ENCODE measurements at regions not wholly inside any gene's neighbourhood (a gene's known extent, or its start where the extent isn't known, plus 50 kb on each side); places are given as distances from the start of the nearest gene placed in this dataset.

DNA sequence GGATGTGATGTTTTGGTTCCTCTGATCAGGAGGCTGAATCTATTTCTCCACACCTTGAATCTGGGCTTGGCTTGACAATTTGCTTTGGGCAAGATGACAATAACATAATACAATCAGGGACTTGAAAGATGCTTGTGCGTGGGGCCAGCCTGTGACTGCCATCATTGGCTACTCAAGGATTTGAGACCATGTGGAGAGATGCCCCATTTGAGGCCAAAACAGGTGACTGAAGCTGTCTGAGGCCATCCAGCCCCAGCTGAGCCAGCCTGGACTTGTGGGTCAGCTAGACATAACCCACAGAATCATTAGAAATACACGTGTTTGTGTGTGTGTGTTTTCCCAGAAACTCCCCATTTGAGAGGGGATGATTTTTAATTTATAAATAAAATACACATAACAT lies 421.5 kb downstream of the PTPRU start:
- FAIRE-seq: no peak

DNA sequence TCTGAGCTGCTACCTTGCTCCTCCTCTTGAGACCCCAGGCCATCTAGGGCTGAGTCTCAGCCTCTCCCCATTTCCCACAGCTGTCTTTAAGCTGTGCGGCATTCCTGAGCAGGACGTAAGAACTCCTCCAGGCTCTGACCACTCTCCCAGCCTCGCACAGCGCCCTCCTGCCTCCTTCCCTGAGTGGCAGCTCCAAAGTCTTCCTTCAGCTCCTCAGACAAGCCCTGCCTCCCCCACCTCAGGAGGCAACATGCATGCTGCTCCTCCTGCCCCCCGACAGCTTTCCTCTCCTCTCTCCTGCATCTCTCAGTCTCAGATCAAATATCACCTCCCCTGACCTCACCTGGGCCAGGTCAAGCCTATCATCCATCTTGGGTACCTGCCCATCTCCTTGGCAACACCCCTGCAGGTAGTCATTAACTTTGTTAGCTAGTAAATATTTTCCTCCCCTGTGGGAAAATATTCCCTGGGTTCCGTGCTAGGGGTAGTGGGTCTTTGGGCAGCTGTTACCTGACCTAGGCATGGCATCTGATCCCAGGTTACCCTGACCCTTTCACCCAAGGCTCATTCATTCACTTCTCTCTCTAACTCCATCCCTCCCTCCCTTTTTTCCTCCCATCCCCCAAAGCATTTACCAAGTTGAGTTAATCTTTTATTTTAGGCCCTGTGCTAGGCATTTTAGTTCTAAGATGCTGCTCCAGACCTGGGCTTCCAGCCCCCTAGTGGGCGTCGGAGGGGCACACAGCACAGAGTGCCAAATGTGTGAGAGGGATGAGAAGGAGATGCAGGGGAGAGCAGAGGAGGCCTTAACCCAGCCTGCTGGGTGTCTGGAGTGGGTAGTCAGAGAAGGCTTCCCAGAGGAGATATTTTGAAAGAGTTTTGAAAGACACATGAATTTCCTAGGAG lies 419.9 kb downstream of the PTPRU start:
- no peak for FAIRE-seq

DNA sequence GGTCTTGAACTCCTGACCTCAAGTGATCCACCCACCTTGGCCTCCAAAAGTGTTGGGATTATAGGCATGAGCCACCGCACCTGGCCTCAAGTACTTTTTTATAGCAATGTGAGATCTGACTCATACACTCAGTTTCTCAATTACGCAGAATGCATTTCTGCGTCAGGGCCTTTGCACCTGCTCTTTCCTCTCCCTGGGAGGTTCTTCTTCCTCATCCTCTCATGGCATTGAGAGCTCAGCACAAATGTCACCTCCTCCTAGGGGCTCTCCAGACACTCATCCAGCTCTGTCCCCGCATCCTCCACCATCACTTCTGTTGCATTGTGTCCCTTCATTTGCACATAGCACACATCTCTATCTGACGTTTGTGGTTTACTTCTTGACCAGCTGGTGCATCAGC lies 418.8 kb downstream of the PTPRU start:
- FAIRE-seq: no peak

DNA sequence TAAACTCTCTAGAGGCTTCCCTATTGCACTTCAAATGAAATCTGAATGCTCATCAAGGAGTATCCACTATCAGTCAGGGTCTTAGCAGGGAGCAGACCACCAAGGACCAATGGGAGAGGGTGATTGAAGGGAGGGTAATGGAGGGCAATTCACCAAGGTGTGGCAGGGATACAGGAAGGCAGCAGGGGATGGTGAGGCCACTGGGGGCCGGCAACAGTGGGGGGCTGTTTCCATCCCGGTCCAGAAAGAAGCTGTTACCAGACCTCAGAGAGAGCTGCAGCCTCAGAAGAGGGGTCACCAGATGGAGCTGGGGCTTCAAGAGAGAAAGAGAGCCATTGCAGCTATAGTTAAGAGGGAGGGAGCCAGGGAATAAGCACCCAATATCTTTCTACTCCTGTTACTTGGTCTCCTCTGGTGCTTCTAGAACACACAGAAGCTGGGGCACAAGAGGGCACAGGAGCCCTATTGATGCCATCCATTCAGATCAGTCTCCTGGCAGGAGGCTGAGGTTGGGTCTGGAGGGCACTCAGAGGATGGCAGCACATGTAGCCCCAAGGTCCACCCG lies 417.6 kb downstream of the PTPRU start:
- FAIRE-seq: no peak

DNA sequence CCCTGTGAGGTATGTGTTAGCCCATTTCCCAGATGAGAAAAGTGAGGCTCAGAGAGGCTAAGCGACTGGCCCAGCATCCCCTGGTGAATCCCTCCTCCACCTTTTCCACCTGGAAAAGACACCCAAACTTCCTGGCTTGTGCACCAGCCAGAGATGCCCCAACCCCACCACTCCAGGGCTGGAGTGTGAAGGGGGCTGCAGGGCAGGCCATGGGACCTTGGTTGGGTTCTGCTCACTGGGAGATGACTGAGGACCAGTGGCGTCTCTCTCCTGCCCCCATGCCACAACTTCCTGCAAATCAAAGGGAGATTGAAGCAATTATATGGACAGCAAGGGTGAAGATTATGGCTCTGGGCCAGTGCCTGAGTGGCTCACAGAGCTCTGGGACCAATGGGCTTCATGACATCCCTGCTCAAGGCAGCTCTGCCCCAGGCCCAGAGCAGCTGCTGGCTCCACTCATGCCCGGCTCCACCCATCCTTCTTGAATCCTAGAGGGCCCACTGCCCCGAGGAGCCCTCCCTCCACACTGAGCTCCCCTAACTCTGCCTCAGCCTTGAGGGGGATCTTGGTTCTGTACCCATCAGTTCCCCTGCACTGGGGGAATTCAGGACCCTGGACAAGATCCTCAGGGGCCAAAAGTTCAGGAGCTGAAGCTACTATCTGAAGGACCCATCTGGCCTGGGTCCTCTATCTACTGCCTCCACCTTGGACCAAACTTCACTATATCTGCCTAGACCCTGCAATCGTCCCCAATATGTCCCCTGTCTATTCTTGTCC lies 416.9 kb downstream of the PTPRU start:
- no peak for FAIRE-seq

DNA sequence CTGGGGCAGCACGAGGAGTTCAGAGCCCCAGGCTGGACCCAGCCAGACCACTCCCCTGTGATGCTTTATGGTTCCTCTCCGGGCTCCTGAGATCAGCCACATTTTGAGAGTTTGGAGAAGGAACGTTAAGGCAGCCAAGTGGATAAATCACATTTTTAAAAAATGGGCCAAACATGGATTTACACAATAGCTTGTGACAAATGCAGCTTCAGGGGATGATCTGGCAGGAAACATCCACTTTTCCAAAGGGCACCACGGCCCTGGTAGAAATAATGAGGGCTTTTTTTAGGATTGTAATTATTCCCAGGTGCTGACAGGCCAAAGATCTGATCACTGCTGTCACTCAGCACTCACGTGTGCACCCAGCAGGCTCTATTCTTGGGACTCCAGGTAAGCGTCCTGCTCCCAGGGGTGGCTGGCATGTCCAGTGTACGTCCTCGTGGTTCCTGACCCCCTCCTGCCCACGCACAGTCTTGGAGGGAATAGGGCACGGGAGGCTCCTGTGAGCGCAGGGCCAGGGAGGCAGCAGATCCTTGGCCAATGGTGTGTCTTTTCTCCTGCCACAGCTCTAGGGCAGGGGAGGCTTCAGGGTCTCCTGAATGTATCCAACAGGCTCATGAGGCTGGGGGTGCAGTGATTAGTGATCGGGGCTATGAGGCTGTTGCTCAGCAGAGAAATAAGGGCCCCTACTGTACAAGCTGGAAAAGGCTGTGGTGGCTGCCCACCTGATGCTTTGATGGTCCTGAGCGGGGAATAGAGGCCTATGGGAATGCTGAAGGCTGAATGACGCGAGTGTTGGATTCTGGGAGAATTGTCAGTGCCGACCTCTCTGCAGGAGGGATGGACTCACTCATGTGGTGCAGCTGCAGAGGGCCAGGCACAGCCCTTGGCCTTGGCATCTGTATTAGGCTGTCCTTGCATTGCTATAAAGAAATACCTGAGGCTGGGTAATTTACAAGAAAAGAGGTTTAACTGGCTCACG lies 415.7 kb downstream of the PTPRU start:
- no peak for FAIRE-seq

DNA sequence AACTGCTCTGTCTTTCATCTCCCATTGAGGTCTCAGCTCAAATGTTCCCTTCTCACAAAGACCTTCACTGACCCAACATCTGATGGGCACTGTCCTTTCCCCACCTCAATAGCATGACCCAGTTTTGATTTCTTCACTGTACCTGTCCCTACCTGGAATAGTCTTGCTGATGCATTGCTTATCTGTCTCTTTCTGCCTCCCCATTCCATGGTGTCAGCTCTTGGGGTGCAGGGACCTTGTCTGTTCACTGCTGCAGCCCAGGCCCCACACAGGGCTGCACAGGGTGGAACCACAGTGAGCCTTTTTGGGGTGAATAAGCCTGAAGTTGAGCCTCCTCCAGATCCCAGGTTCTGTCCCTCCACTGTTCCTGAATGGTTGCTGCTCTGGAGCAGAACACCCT lies 414.9 kb downstream of the PTPRU start:
- FAIRE-seq: no peak

DNA sequence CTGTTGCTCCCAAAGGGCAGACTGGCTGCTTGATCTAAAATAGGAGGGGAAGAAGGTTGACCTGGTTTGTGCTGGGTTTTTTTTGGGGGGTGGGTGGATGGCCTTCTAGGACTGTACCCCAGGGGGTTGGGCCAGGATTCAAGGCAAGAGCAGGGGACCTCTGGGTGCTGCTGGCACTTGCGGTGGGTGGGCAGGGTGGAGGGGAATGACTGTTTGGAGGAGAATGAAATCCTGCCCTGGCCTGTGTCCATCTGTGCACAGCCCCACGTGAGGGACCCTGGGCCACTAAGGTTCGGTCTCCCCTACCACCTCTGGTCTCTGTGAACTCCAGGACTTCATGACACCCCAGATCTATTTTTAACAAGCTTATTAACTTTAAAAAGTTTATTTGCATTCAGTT lies 414.2 kb downstream of the PTPRU start:
- FAIRE-seq: no peak

DNA sequence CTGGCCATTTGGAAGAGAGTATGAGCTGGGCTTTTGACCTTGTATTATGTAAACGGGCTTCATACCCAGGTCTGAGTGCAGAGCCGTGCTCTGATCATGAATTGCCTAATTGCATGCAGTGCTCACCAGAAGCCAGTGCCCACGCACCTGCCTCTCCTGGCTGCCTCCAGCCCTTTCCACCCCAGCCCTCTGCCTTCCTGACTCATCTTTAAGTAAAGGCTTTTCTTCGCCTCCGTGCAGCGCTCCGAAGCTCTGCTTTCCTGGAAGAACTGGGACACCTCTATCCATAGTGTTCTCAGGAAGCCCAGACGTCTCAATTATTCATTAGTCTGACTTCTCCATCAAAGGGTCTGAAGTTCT lies 413.7 kb downstream of the PTPRU start:
- FAIRE-seq: no peak

DNA sequence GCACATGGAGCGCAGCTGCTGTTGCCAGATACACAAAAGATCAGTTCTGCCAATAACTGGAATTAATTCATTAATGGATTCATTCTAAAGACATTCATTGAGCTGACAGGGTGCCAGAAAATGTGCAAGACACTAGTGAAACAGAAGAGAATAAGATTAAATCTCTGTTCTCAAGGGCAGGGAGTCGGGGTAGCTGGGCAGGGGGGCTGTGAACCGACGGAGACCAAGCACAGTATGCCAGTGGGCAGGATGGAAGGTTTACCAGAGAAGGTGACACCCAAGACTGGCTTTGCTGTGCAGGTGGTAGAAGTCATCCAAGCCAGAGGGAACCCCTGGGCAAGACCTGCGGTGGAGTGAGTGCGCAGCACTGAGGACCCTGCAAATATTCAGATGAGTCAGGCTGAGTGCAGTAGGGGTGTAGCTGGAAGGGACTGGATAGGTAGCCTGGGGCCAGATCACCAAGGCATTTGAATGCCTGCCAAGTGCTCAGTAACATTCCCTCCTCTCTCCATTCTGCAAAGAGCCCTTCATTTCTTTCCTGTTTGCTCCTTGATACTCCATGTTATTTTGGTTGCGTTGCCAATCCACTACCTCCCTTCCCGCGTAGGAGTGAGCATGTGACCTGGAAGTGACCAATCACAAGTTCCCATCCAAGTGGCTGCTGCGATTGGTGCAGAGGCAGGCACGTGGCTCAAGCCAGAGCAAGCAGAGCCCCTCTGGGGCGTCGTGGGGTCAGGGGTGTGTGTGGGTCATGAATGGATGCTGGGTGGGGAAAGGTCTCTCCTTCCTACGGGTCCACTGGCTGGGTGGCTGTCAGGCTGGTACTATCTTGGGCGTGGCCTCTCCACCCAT lies 413.1 kb downstream of the PTPRU start:
- FAIRE-seq: no peak

DNA sequence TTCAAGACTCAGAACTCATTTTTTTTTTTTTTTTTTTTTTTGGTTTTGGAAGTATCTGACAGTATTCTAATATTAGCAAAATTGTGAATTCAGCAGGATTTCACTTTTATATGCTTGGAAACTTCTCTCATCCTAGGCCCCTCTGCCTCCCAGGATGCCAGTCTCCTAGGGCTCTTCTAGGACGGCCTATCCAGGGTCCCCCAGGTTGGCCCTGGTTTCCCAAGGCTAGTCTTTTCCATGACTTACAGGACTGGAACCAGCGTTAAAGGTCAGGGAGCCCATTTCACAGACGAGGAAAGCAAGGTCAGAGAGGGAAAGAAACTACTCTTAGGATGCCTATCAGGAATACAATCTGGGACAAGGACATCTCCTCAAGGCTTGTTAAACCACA lies 412.5 kb downstream of the PTPRU start:
- no peak for FAIRE-seq

DNA sequence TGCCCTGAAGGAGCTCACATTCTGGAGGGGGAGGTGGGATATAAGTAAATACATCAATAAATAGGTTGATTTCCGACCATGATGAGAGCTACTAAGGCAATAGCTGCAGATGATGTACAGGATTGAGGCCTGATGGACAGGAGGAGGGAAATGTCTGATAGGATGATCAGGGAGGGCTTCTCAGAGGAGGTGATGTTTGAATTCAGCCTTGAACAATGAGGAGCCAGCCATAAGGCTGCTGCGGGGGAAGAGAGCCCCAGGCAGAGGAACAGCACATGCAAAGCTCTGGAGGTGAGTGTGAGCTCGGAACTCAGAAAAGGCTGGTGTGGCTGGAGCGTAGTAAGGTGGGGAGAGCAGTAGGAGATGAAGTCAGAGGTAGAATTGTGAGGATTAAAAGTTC lies 411.7 kb downstream of the PTPRU start:
- FAIRE-seq: no peak

DNA sequence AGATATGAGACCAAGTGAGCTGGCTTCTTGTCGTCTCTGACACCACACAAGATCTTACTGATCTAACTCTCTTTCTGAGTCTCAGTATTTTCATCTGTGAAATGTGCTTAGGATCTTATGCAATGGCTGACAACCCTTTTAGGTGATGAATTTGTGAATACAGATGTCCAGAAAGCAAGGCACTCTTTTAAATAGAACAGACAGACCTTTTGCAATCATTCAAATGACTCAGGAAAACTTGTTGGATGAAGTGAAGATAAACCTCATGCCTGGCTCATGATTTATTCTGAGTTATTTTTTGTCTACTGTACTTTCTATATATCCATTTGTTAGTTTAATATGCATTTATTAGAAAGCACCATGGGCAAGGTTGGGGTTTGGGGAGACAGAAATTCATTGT lies 411.3 kb downstream of the PTPRU start:
- FAIRE-seq: no peak

DNA sequence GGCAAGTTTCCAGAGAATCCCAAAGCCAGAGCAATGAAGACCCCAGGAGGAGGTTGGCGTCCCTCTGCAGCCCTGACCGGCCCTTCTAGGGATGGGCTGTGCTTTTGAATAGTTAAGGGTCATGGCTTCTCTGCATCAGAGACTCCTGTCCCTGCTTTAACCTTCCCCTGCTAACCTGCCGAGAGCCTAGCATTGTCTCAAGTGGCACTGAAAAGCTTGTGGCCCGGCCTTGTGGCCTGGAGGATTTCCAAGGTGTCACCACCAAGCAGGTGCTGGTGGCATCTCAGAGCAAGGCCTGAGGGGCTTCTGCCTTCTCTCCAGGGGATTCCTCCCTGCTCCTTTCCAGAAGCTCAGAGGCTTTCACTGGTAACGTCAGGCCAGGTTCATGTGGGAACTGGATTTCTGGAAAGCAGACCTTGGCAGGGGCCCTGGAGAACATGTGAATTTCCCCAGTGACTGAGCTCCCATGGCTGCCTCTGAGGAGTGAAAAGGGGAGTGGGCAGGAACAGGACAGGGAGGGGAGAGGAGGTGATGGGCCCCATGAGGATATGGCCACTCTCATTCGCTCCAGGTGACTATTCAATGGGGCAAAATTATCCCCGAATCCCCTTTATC lies 409.9 kb downstream of the PTPRU start:
- FAIRE-seq: no peak

DNA sequence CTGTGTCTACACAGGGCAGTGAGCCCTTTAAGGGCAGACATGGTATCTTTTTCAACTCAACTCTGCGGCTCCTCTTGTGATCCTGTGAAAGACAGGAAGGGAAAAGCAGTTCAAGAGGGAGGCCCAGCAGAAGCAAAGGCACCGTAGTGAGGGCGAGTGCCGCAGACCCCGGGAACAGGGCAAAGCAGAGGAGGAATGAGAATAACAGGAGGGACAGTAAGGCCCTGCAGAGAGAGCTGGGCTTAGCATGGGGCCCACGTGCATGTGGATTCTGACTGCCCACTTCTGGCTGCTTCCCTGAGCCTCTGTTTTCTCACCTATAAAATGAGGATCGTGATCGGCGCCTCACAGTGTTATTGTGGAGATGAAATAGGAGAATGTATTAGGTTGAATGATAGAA lies 409.3 kb downstream of the PTPRU start:
- FAIRE-seq: no peak

DNA sequence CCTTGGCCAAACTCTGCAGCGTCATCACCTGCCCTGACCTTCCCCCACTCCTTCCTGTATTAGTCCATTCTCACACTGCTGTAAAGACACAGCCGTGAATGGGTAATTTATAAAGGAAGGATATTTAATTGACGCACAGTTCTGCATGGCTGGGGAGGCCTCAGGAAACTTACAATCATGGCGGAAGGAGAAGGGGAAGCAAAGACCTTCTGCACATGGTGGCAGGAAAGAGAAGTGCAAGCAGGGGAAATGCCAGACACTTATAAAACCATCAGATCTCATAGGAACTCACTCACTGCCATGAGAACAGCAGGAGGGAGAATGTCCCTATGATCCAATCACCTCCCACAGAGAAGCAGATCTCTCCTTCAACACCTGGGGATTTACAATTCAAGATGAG lies 408.5 kb downstream of the PTPRU start:
- no peak for FAIRE-seq

DNA sequence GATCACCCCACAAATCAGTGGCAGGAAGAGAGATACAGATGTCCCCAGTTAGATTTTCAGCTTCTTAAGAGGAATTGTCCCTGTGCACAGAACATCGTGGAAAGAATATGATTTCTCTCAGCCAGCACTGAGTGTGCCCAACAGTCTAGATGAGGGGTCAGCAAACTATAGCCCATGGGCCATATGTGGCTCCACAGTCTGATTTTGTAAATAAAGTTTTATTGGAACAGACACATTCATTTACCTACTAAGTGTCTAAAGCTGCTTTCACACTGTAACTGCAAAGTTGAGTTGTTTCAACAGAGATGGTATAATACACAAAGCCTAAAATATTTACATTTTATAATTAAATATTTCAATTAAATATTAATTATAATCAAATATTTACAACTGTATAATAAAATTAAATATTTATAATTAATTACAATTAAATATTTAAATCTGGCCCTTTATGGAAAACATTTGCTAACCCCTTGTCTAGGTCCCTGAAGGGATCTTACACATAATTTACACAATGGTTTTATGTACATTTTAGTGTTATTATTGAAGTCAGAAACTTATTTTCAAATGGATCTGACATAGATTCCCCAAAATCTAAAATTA lies 407.6 kb downstream of the PTPRU start:
- FAIRE-seq: no peak

DNA sequence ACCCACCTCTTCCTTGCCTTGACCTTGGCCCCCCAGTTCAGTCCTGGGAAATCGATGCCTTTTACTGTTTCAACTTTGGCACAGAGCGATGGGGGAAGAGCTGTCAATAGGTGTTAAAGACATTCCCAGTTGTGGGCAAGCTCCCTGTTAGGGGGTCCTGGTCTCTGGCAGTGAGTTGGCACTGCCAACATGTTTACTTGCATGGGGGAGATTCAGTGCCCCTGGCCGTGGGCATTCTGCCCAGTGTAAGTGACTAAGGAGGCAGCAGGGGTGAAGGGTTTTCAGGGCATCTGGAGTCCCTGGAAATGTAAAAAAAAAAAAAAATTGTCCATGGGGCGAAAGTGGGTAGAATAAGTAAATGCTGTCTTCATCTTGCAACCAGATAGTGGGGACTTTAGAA lies 407.0 kb downstream of the PTPRU start:
- no peak for FAIRE-seq

DNA sequence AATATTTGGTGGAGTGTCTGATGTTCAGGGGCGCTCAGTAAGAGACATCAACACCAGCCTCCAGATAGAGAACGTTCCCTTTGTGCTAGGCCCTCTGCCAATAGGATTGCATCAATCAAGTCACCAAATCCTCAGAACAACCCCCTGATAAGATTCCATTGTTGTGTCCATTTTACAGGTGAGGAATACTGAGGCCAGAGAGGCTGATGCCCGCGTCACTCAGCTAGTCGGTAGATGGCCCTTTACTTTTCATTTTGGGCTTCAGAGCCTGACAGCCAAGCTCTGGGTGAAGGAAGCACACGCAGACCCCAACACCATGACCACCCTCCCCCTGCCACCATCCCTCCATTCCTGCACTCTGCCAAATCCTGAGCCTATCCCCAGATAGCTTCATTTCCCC lies 406.2 kb downstream of the PTPRU start:
- FAIRE-seq: no peak

DNA sequence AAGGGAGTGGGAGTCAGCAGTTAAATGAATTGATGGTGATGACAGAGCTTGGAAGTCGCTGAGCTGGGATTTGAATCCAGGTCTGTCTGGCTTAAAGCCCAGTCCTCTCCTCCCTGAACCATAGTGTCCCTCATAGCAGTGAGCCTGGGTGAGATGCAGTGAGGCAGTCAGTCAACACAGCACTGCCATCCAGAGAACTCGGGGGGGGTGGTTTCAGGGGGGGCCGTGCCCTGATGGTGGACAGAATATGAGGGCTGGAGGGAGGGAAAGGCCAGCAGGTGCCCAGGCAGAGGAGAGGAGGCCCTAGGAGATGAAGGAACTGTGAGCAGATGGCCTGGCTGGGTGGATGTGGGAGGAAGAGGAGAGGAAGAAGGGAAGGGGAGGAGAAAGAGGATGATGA lies 405.6 kb downstream of the PTPRU start:
- FAIRE-seq: no peak

DNA sequence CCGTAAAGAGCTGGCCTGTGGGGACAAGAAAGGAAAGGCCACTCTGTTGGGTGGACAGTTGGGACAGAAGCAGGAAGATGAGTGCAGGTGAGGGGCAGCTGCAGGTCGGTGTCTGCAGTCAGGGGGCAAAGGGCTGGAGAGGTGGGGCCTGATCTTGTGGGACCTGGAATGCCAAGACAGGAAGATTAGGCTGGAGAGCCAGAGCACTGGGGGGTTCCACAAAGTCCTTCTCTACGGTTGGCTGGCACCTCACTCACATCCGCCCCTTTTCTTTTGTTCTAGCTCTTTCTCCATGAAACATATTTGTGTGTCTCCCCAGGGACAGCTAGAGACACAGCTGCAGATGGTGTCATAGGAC lies 404.1 kb downstream of the PTPRU start:
- no peak for FAIRE-seq

Measured in TTC549 (cell line).